ENCODE measurements at regions not wholly inside any gene's neighbourhood (a gene's known extent, or its start where the extent isn't known, plus 50 kb on each side); places are given as distances from the start of the nearest gene placed in this dataset.
"Not testable (repeated sequence)": the region's sequence is repeated elsewhere in the genome, so short reads cannot be mapped to it uniquely, and the experiment has no call there.

DNA sequence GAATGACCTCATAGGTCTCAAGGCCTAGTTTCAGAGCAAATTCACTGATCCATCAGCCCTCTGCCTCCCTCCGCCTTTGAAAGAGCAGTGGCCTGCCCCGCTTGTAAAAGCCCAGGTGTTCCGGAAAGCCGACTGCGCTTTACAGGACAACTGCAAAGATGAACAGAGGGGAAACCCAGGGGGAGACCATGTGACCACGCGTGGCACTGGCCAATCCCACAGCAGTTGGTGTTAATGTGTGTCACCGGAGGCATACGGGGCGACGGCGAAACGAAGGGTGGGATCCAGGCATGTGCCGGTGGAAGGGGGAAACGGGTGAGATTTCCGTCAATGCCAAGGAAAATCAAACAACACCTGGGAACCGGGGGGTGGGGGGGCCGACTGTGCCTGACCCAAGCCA is 684.4 kb upstream of the TPTE start:
- not testable (repeated sequence) for TF ChIP-seq POLR2A (IDR thresholded peaks at IDR 0.05; ENCODE audit: low read length); GATA1 (IDR thresholded peaks at IDR 0.05; ENCODE audit: low read depth, low read length)
